Trophoblast cell (in vitro differentiated cells and primary cell): ENCODE measurements at regions not wholly inside any gene's neighbourhood (a gene's known extent, or its start where the extent isn't known, plus 50 kb on each side); places are given as distances from the start of the nearest gene placed in this dataset.

Experiments used
- DNase-seq, 2 donors: peaks; one replicate each; pipeline ENCODE4 v3.0.0-alpha.2; 2016
- H2AFZ ChIP-seq: 2 replicates; pipeline ENCODE4 v1.6.1; 2013; ENCODE audit warnings: low read length, moderate library complexity, mild to moderate bottlenecking; ENCODE audit not compliant: insufficient read depth, poor library complexity
- H2AK5ac ChIP-seq: 2 replicates; pipeline ENCODE4 v1.6.1; 2013; ENCODE audit warnings: mild to moderate bottlenecking, low read length
- H2BK120ac ChIP-seq: 2 replicates; pipeline ENCODE4 v1.6.1; 2013; ENCODE audit warnings: low read length, mild to moderate bottlenecking, moderate library complexity; ENCODE audit not compliant: insufficient read depth, poor library complexity
- H2BK12ac ChIP-seq: 2 replicates; pipeline ENCODE4 v1.6.1; 2013; ENCODE audit warnings: mild to moderate bottlenecking, low read length, moderate library complexity
- H2BK5ac ChIP-seq: 2 replicates; pipeline ENCODE4 v1.6.1; 2013; ENCODE audit warnings: low read length, low read depth, moderate library complexity, mild to moderate bottlenecking; ENCODE audit not compliant: poor library complexity
- H3K14ac ChIP-seq: 2 replicates; pipeline ENCODE4 v1.6.1; 2013; ENCODE audit warnings: mild to moderate bottlenecking, low read length
- H3K18ac ChIP-seq: 2 replicates; pipeline ENCODE4 v1.6.1; 2013; ENCODE audit warnings: mild to moderate bottlenecking, low read length
- H3K23ac ChIP-seq: 2 replicates; pipeline ENCODE4 v1.6.1; 2013; ENCODE audit warnings: low read length
- H3K27ac ChIP-seq: 2 replicates; pipeline ENCODE4 v1.5.1; 2013; ENCODE audit warnings: low read depth, mild to moderate bottlenecking, inconsistent platforms, low read length, moderate library complexity
- H3K27me3 ChIP-seq: 2 replicates; pipeline ENCODE4 v1.6.1; 2013; ENCODE audit warnings: inconsistent platforms, mild to moderate bottlenecking, low read length, moderate library complexity; ENCODE audit not compliant: insufficient read depth
- H3K36me3 ChIP-seq, 2 experiments: 1 replicate in 1 of 2; 2 replicates in 1 of 2; pipeline ENCODE4 v1.6.1; 2013; ENCODE audit warnings: low read length in 2 of 2, mild to moderate bottlenecking in 2 of 2, moderate library complexity in 1 of 2; ENCODE audit not compliant: insufficient read depth in 2 of 2, control insufficient read depth in 1 of 2
- H3K4ac ChIP-seq: 2 replicates; pipeline ENCODE4 v1.6.1; 2013; ENCODE audit warnings: low read depth, mild to moderate bottlenecking, low read length, moderate library complexity
- H3K4me1 ChIP-seq, 2 experiments: 1 replicate in 1 of 2; 2 replicates in 1 of 2; pipeline ENCODE4 v1.6.1; 2013; ENCODE audit warnings: low read length in 2 of 2, mild to moderate bottlenecking in 2 of 2, moderate library complexity in 1 of 2; ENCODE audit not compliant: insufficient read depth in 2 of 2, control insufficient read depth in 1 of 2
- H3K4me2 ChIP-seq: 2 replicates; pipeline ENCODE4 v1.6.1; 2013; ENCODE audit warnings: inconsistent platforms, mild to moderate bottlenecking, low read length, moderate library complexity
- H3K4me3 ChIP-seq: 2 replicates; pipeline ENCODE4 v1.5.1; 2013; ENCODE audit warnings: mild to moderate bottlenecking, low read depth, low read length, inconsistent platforms
- H3K79me1 ChIP-seq: one replicate; pipeline ENCODE4 v1.6.1; 2013; ENCODE audit warnings: low read length
- H3K79me2 ChIP-seq: 2 replicates; pipeline ENCODE4 v1.6.1; 2013; ENCODE audit warnings: low read length, mild to moderate bottlenecking; ENCODE audit not compliant: control insufficient read depth, insufficient read depth, poor library complexity
- H3K9ac ChIP-seq: 2 replicates; pipeline ENCODE4 v1.6.1; 2013; ENCODE audit warnings: mild to moderate bottlenecking, low read length
- H3K9me3 ChIP-seq: 2 replicates; pipeline ENCODE4 v1.6.1; 2013; ENCODE audit warnings: low read depth, mild to moderate bottlenecking, control low read depth, inconsistent platforms, low read length; ENCODE audit not compliant: insufficient read depth
- H4K12ac ChIP-seq: 2 replicates; pipeline ENCODE4 v1.6.1; 2013; ENCODE audit warnings: low read depth, mild to moderate bottlenecking, low read length, moderate library complexity
- H4K8ac ChIP-seq: 2 replicates; pipeline ENCODE4 v1.6.1; 2013; ENCODE audit warnings: low read depth, mild to moderate bottlenecking, low read length, moderate library complexity
- H4K91ac ChIP-seq: one replicate; pipeline ENCODE4 v1.6.1; 2013; ENCODE audit warnings: low read depth, mild to moderate bottlenecking, low read length, moderate library complexity
- WGBS: extraction: QIAGEN DNeasy Blood & Tissue Kit; methylation state at CpG from one replicate; pipeline ENCODE4 v1.1.7; 2013; ENCODE audit warnings: missing lambda C conversion rate; ENCODE audit not compliant: insufficient read length, insufficient coverage; ENCODE audit errors: extremely low coverage; 5-methylcytosine and 5-hydroxymethylcytosine counted together

- WGBS, result no CpG with 5 or more reads among the region's 1 CpG
Observed at GRCh38 chr21:14762327-14762726, 216.2 kb upstream of the SAMSN1 start.

DNA sequence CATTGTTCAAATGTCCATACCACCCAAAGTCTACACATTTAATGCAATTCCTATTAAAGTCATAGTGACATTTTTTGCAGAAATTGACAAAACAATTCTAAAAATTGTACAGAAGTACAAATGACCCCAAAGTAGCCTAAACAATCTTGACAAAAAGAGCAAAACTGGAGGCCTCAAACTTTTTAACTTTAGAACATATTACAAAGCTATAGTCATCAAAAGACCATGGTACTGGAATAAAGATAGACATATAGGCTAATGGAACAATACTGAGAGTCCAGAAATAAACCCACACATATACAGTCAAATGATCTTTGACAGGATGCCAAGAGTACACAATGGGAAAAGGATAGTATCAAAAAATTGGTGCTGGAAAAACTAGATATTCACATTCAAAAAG lies 213.2 kb upstream of the SAMSN1 start:
- no peak overlapping the region for H2BK12ac ChIP-seq
- H3K9ac ChIP-seq, result no peak overlapping the region
- no peaks in the 10 kb centered on the region for H3K27me3 ChIP-seq
- H2BK120ac ChIP-seq, result no peak overlapping the region
- H3K4me1 ChIP-seq, result no peaks in the 10 kb centered on the region
- no peak overlapping the region for H3K27ac ChIP-seq
- no peak overlapping the region for H3K14ac ChIP-seq
- H3K79me2 ChIP-seq, result no peaks in the 10 kb centered on the region
- H2AFZ ChIP-seq, result no peak overlapping the region
- H2BK5ac ChIP-seq, result no peak overlapping the region
- H3K23ac ChIP-seq, result no peak overlapping the region
- no peak overlapping the region for H4K8ac ChIP-seq
- H3K4me3 ChIP-seq, result no peak overlapping the region
- no peak overlapping the region for H4K12ac ChIP-seq
- no peak for DNase-seq
- no peak overlapping the region for H3K18ac ChIP-seq
- no peaks in the 10 kb centered on the region for H3K9me3 ChIP-seq
- H3K79me1 ChIP-seq, result no peaks in the 10 kb centered on the region
- H3K4me2 ChIP-seq, result no peak overlapping the region
- H4K91ac ChIP-seq, result no peak overlapping the region
- H2AK5ac ChIP-seq, result no peak overlapping the region
- H3K36me3 ChIP-seq, result no peaks in the 10 kb centered on the region
- H3K4ac ChIP-seq, result no peak overlapping the region

More at GRCh38 chr21:14762327-14762726, 216.2 kb upstream of the SAMSN1 start:
- no peaks in the 10 kb centered on the region for H3K79me2 ChIP-seq
- no peak overlapping the region for H3K23ac ChIP-seq
- no peak overlapping the region for H2BK5ac ChIP-seq
- H3K4me2 ChIP-seq, result no peak overlapping the region
- no peak overlapping the region for H3K14ac ChIP-seq
- H3K4me3 ChIP-seq, result no peak overlapping the region
- no peak overlapping the region for H4K12ac ChIP-seq
- H2AK5ac ChIP-seq, result no peak overlapping the region
- no peaks in the 10 kb centered on the region for H3K9me3 ChIP-seq
- H3K4me1 ChIP-seq, result no peaks in the 10 kb centered on the region
- no peak overlapping the region for H4K8ac ChIP-seq
- no peak overlapping the region for H2AFZ ChIP-seq
- no peak overlapping the region for H3K27ac ChIP-seq
- H3K27me3 ChIP-seq, result no peaks in the 10 kb centered on the region
- H2BK120ac ChIP-seq, result no peak overlapping the region
- H3K36me3 ChIP-seq, result no peaks in the 10 kb centered on the region
- H3K9ac ChIP-seq, result no peak overlapping the region
- no peak for DNase-seq
- H4K91ac ChIP-seq, result no peak overlapping the region
- H3K79me1 ChIP-seq, result no peaks in the 10 kb centered on the region
- no peak overlapping the region for H3K4ac ChIP-seq
- H2BK12ac ChIP-seq, result no peak overlapping the region
- H3K18ac ChIP-seq, result no peak overlapping the region

- Histone ChIP-seq H3K4me2 (no peak overlapping the region), H2AFZ (no peak overlapping the region), H3K4ac (no peak overlapping the region), H3K18ac (no peak overlapping the region), H4K8ac (no peak overlapping the region), H3K36me3 (no peaks in the 10 kb centered on the region), H2AK5ac (no peak overlapping the region), H2BK5ac (no peak overlapping the region), H4K12ac (no peak overlapping the region), H3K27ac (no peak overlapping the region), H3K9me3 (no peaks in the 10 kb centered on the region), H3K79me1 (no peaks in the 10 kb centered on the region), H3K9ac (no peak overlapping the region), H2BK12ac (no peak overlapping the region), H4K91ac (no peak overlapping the region), H3K14ac (no peak overlapping the region), H3K4me1 (no peaks in the 10 kb centered on the region), H3K23ac (no peak overlapping the region), H3K4me3 (no peak overlapping the region), H3K27me3 (no peaks in the 10 kb centered on the region), H3K79me2 (no peaks in the 10 kb centered on the region), H2BK120ac (no peak overlapping the region)
- DNase-seq, result no peak
Observed at GRCh38 chr21:14758849-14759248, 212.7 kb upstream of the SAMSN1 start.

GRCh38 chr21:14757533-14758327 lies 211.6 kb upstream of the SAMSN1 start:
- Histone ChIP-seq H3K4ac (no peak overlapping the region), H3K9ac (no peak overlapping the region)

More at GRCh38 chr21:14757533-14758327, 211.6 kb upstream of the SAMSN1 start:
- DNase-seq, result no peak
- no peak overlapping the region for H4K12ac ChIP-seq
- H3K27ac ChIP-seq, result no peak overlapping the region
- H4K8ac ChIP-seq, result no peak overlapping the region
- H2AK5ac ChIP-seq, result no peak overlapping the region
- no peaks in the 10 kb centered on the region for H3K9me3 ChIP-seq
- H3K79me2 ChIP-seq, result no peaks in the 10 kb centered on the region
- no peak overlapping the region for H3K23ac ChIP-seq
- no peak overlapping the region for H3K14ac ChIP-seq
- H3K36me3 ChIP-seq, result no peaks in the 10 kb centered on the region
- H3K4me1 ChIP-seq, result no peaks in the 10 kb centered on the region
- H2BK5ac ChIP-seq, result no peak overlapping the region
- H2BK12ac ChIP-seq, result no peak overlapping the region
- H3K4me2 ChIP-seq, result no peak overlapping the region
- no peaks in the 10 kb centered on the region for H3K79me1 ChIP-seq
- no peak overlapping the region for H3K4me3 ChIP-seq
- H4K91ac ChIP-seq, result no peak overlapping the region
- no peak overlapping the region for H2AFZ ChIP-seq
- H3K27me3 ChIP-seq, result no peaks in the 10 kb centered on the region
- no peak overlapping the region for H3K18ac ChIP-seq
- no peak overlapping the region for H2BK120ac ChIP-seq
- no CpG with 5 or more reads among the region's 7 CpGs for whole genome bisulfite sequencing
